GM18508 (cell line): ENCODE measurements at regions not wholly inside any gene's neighbourhood (a gene's known extent, or its start where the extent isn't known, plus 50 kb on each side); places are given as distances from the start of the nearest gene placed in this dataset.
"Not testable (repeated sequence)": the region's sequence is repeated elsewhere in the genome, so short reads cannot be mapped to it uniquely, and the experiment has no call there.

Experiments used
- ATAC-seq: cut with Tn5 transposase; IDR thresholded peaks from one replicate; pipeline ENCODE4 v1.9.1; 2021; ENCODE audit warnings: moderate number of reproducible peaks; ENCODE audit not compliant: insufficient read depth, unreplicated experiment

- no peak for ATAC-seq
These were observed 654.7 kb downstream of the LRRC70 start for GRCh38 chr5:63233361-63233760.

- ATAC-seq = no peak
These were observed 652.1 kb downstream of the LRRC70 start for GRCh38 chr5:63230754-63231153.

GRCh38 chr5:63228154-63228553 lies 649.5 kb downstream of the LRRC70 start:
- no peak for ATAC-seq

GRCh38 chr5:63220244-63220643 lies 641.6 kb downstream of the LRRC70 start:
- no peak for ATAC-seq

- no peak for ATAC-seq
These were observed 638.8 kb downstream of the LRRC70 start for GRCh38 chr5:63217422-63217821.

- ATAC-seq = no peak
These were observed 634.6 kb downstream of the LRRC70 start for GRCh38 chr5:63213256-63213655.

- no peak for ATAC-seq
These were observed 633.0 kb downstream of the LRRC70 start for GRCh38 chr5:63211448-63212132.

- no peak for ATAC-seq
These were observed 627.4 kb downstream of the LRRC70 start for GRCh38 chr5:63205976-63206375.

GRCh38 chr5:63201738-63202137 lies 623.1 kb downstream of the LRRC70 start:
- no peak for ATAC-seq

GRCh38 chr5:63194126-63194525 lies 615.5 kb downstream of the LRRC70 start:
- ATAC-seq = no peak

GRCh38 chr5:63180190-63180589 lies 601.6 kb downstream of the LRRC70 start:
- not testable (repeated sequence) for ATAC-seq

- ATAC-seq = no peak
These were observed 597.2 kb downstream of the LRRC70 start for GRCh38 chr5:63175850-63176249.

GRCh38 chr5:63170486-63170885 lies 591.9 kb downstream of the LRRC70 start:
- no peak for ATAC-seq

- ATAC-seq = no peak
These were observed 586.4 kb downstream of the LRRC70 start for GRCh38 chr5:63164838-63165535.

GRCh38 chr5:63164339-63164738 lies 585.7 kb downstream of the LRRC70 start:
- ATAC-seq = no peak

- no peak for ATAC-seq
These were observed 576.7 kb downstream of the LRRC70 start for GRCh38 chr5:63155310-63155631.

- ATAC-seq = no peak
These were observed 576.1 kb downstream of the LRRC70 start for GRCh38 chr5:63154476-63155309.

- ATAC-seq = no peak
These were observed 574.3 kb downstream of the LRRC70 start for GRCh38 chr5:63152871-63153270.

GRCh38 chr5:63145167-63145566 lies 566.5 kb downstream of the LRRC70 start:
- ATAC-seq = no peak

GRCh38 chr5:63141591-63141990 lies 563.0 kb downstream of the LRRC70 start:
- no peak for ATAC-seq

- ATAC-seq = no peak
These were observed 556.7 kb downstream of the LRRC70 start for GRCh38 chr5:63135291-63135690.
